ENCODE measurements at regions not wholly inside any gene's neighbourhood (a gene's known extent, or its start where the extent isn't known, plus 50 kb on each side); places are given as distances from the start of the nearest gene placed in this dataset.
"Not testable (repeated sequence)": the region's sequence is repeated elsewhere in the genome, so short reads cannot be mapped to it uniquely, and the experiment has no call there.

- DNase-seq = peak; percentile 56 to 82
Observed at GRCh38 chr4:101730291-101731117, 60.0 kb upstream of the BANK1 start.

- DNase-seq = no peak
Observed at GRCh38 chr4:101727238-101727637, 63.3 kb upstream of the BANK1 start.

DNA sequence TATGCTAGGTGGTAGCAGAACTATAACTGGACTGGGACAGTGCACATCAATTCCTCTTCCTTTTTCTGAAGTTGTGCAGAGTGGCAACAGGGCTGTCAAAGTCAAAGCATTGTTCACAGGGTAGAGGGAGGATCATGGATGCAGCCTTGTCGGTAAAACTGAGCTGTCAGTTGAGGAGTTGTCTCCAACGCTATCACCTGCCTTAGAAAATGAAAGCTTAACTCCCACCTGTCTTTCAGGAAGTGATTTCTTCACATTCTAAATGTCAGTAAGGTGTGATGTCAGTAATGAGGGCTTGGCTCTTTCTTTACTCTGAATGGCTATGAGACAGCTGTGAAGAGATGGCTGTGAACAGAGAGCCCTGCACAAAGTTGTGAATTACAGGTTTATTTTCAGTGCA, 66.4 kb upstream of the BANK1 start:
- DNase-seq = no peak

- DNase-seq = no peak
Observed at GRCh38 chr4:101718810-101719209, 71.7 kb upstream of the BANK1 start.

- peak; percentile 81 to 93 for DNase-seq
Observed at GRCh38 chr4:101711590-101712260, 78.8 kb upstream of the BANK1 start.

DNA sequence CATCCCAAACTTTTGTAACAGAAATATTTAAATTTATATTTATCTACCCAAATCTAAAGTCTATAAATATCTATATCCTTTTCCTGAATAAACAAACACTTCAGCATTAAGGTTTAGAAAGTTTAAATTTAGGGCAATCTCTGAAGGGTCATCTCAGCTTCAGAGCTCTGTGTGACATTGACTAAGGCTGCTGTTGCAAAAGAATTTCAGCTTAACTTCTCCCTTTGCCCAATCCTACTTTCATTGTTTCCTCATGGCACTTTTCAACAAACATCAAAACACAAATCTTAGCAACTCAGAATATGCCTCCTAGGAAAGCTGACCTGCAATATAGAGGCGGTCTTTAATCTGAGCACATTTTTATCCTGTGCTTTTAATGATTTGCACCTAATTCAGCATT, 79.7 kb upstream of the BANK1 start:
- DNase-seq = peak in 1 of 2 experiments; percentile 42

DNA sequence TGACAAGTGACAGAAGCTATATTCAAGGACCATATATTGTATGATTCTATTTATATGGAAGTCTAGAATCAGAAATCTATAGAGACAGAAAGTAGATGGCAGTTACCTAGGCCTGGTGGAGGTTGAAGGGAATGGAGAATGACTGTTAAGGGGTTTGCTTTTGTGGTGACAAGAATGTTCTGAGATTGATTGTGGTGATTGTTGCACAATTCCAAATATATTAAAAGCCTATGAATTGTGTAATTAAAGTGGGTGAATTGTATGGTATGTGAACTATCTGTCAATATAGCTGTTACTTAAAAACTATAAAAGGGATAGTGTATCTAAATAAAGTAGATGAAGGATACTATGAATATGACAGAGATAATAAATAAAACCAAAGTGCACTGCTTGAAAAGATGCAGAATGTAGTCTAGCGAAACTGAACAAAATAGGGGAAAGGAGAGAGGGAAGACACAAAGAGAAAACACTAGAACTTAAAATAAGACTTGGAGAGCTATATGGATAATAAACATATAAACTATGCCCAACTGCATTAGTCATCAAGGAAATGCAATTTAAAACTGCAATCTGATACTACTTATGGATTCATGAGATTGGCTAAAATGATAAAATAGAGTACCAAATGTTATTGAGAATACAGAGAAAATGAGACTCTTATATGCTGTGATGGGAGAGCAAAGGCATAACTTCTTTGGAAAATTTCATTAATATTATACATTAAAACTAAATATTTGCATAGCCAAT, 82.1 kb upstream of the BANK1 start:
- no peak for DNase-seq

DNA sequence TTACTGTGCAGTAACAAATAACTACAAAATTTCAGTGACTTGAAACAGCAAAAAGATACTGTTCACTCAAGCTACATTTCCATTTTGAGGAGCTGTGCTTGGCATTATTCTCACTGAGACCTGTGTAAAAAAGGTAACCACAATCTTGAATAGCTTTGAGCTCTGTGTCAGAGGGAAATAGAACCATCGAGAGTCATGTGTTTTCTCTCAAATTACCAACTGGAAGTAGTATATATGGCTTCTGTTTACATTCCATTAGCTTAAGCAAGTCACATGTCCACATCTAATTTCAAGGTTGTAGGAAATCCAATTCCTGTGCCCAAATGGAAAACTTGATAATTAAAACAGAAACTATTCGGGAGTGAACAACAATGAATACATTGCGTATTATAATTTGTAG, 82.9 kb upstream of the BANK1 start:
- no peak for DNase-seq

DNA sequence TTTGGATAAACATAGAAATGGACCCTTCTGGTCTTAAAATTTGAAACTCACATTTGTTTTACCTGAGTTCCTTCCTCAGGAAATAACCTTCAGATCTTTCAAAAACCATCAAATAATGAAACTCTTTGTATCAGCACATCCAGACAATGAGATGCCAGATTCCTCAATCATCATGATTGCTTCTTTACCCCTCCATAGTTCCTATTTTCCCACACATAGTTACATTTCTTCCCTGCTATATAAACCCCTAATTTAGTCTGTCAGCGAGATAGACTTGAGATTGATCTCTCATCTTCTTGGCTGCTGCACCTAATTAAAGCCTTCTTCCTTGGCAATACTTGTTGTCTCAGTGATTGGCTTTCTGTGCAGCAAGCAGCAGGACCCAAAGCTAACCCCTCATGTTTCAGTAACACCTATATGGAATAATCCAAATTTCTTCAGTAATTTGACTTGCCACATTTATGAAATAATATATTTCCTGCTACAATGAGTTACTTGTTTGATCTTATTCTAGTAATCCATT, 83.9 kb upstream of the BANK1 start:
- DNase-seq = no peak

- no peak for DNase-seq
Observed at GRCh38 chr4:101701551-101701950, 89.0 kb upstream of the BANK1 start.

- no peak for DNase-seq
Observed at GRCh38 chr4:101699441-101700124, 90.9 kb upstream of the BANK1 start.

GRCh38 chr4:101697266-101697665, 93.3 kb upstream of the BANK1 start:
- peak in 1 of 2 experiments; percentile 31 for DNase-seq

GRCh38 chr4:101696276-101697010, 94.1 kb upstream of the BANK1 start:
- no peak for DNase-seq

DNA sequence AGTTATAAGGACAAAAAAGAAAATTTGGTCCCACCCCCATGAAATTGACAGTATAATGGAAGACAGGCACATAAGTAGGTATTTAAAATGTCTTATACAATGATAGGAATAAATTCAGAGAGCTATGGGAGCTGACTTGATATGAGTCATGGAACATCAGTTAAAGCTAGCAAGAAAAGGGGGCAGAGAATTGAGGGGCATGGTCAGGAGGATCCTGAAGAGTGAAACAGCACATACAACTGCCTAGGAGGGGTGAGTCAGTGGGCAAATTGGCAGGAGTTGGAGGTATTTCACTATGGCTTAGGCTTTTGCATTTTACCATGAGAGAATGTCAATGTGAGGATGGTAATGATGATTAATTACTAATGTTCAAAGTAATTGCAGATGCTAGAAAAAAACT, 95.4 kb upstream of the BANK1 start:
- peak; percentile 45 to 75 for DNase-seq

DNA sequence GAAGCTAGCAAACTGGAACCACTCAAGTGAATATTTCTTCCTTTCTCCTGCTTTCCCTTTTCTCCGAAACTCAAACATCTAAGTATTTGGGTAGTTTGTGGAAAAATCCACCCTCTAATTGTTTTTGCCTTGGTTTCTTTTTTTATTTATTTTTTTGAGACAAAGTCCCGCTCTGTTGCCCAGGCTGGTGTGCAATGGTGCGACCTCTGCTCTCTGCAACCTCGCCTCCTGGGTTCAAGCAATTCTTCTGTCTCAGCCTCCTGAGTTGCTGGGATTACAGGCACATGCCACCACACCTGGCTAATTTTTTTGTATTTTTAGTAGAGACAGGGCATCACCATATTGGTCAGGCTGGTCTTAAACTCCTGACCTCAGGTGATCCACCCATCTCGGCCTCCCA, 96.1 kb upstream of the BANK1 start:
- DNase-seq = not testable (repeated sequence)

DNA sequence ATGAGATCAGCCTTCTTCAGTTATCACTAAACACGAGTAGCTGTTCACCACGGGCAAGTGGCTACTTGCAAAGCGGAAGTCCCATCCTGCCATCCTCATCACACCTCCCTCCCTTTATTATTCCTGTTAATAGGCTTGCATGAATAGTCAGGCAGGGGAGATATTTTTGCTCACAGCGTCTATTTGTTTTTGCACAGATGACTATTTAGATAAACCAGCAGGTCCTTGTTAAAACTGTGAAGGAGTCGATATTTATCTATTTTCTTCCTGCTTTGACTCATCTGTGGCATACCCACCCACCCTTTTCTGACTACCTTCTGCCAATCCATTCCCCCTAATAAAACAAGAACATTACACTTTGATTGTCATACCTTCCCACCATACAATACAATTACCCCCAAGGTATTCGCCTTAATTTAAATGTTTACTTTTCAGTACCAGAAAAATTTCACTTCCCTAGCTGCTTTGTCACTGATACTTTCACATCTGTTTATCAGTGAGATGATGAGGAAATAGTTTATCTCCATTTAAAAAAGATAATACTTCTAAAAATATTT, 96.6 kb upstream of the BANK1 start:
- DNase-seq = peak; percentile 64 to 67

GRCh38 chr4:101689220-101689619, 101.3 kb upstream of the BANK1 start:
- no peak for DNase-seq

DNA sequence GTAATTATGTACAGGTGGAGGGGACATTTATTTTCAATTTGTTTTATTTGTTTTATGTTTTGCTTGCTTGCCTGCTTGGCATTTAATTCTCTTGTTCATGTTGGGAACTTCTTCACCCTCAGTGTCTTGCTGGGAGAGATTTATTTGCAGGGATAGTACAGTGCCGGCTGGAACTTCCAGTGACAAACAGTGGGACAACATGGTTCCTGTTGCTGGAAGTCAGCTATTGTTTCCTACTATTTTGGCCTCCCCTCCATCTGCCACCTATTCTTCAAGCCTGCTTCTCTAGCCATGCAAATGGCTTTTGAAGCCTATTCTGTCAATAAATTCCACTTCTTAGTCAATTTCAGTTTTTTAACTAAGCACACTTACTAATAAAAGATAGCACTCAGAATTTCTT, 105.4 kb upstream of the BANK1 start:
- no peak for DNase-seq

GRCh38 chr4:101682946-101683345, 107.6 kb upstream of the BANK1 start:
- DNase-seq = peak; percentile 74 to 89

DNA sequence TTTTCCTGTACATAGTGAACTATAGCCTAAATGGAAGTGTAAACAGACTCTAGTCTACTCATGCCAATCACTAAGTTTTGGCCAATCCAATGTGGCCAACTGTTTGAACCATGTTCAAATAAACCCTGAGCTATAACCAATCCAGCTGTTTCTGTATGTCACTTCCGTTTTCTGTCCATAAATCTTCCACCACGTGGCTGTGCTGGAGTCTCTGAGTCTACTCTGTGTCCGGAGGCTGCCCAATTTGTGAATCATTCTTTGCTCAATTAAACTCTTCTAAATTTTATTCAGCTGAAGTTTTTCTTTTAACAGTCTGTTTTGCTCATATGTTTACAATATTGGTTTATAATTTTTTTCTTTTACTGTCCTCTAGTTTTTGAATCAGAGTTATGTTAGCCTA, 112.3 kb upstream of the BANK1 start:
- DNase-seq = peak; percentile 89 to 90

- no peak for DNase-seq
Observed at GRCh38 chr4:101670897-101671296, 119.6 kb upstream of the BANK1 start.

- no peak for DNase-seq
Observed at GRCh38 chr4:101670370-101670769, 120.2 kb upstream of the BANK1 start.

Data from NCI-H446 (cell line).